BLaER1 (cell line): ENCODE measurements at regions not wholly inside any gene's neighbourhood (a gene's known extent, or its start where the extent isn't known, plus 50 kb on each side); places are given as distances from the start of the nearest gene placed in this dataset.

Source experiments
- H3K27ac ChIP-seq: shearing (Covaris generic); formaldehyde crosslinking; 2 replicates; pipeline ENCODE4 v1.8.1; 2022
- H3K27me3 ChIP-seq: shearing (Covaris generic); formaldehyde crosslinking; 2 replicates; pipeline ENCODE4 v1.8.1; 2022
- H3K36me3 ChIP-seq: shearing (Covaris generic); formaldehyde crosslinking; 2 replicates; pipeline ENCODE4 v1.8.1; 2022
- H3K4me1 ChIP-seq: shearing (Covaris generic); formaldehyde crosslinking; 2 replicates; pipeline ENCODE4 v1.8.1; 2022
- H3K4me2 ChIP-seq: shearing (Covaris generic); formaldehyde crosslinking; 2 replicates; pipeline ENCODE4 v1.8.1; 2022
- H3K4me3 ChIP-seq: shearing (Covaris generic); formaldehyde crosslinking; 2 replicates; pipeline ENCODE4 v1.8.1; 2022
- H3K9ac ChIP-seq: shearing (Covaris generic); formaldehyde crosslinking; 2 replicates; pipeline ENCODE4 v1.8.1; 2022
- H3K9me3 ChIP-seq: shearing (Covaris generic); formaldehyde crosslinking; 2 replicates; pipeline ENCODE4 v1.8.1; 2022
- H4K20me1 ChIP-seq: shearing (Covaris generic); formaldehyde crosslinking; 2 replicates; pipeline ENCODE4 v1.8.1; 2022
- Cebpa-rat ChIP-seq: shearing (Covaris generic); IDR thresholded peaks from 2 replicates; pipeline ENCODE4 v1.8.1; 2022

- Histone ChIP-seq H3K4me2 (no peak overlapping the region), H3K9ac (no peak overlapping the region), H3K4me3 (no peak overlapping the region), H3K27ac (no peak overlapping the region), H3K36me3 (no peaks in the 10 kb centered on the region), H4K20me1 (no peaks in the 10 kb centered on the region), H3K27me3 (no peaks in the 10 kb centered on the region), H3K9me3 (peaks cover 6% of the 10 kb centered on the region; the same call in 1 of the 2 replicates), H3K4me1 (peaks cover 55% of the 10 kb centered on the region)
- no peak for TF ChIP-seq Cebpa-rat
These were observed 208.7 kb upstream of the FMN2 start for GRCh38 chr1:239882967-239883366.

GRCh38 chr1:239884796-239885195 is 206.9 kb upstream of the FMN2 start:
- no peak overlapping the region for H3K27ac ChIP-seq
- H3K4me1 ChIP-seq: peaks cover 47% of the 10 kb centered on the region
- H3K4me2 ChIP-seq: peak overlapping the region; percentile 81; the same call in 1 of the 2 replicates
- TF ChIP-seq Cebpa-rat: no peak
- no peak overlapping the region for H3K9ac ChIP-seq
- H3K9me3 ChIP-seq: peaks cover 10% of the 10 kb centered on the region; the same call in 1 of the 2 replicates
- no peaks in the 10 kb centered on the region for H4K20me1 ChIP-seq
- no peaks in the 10 kb centered on the region for H3K27me3 ChIP-seq
- H3K36me3 ChIP-seq: no peaks in the 10 kb centered on the region
- no peak overlapping the region for H3K4me3 ChIP-seq

GRCh38 chr1:239886266-239886665 is 205.4 kb upstream of the FMN2 start:
- Histone ChIP-seq H3K9me3 (peaks cover 5% of the 10 kb centered on the region; the same call in 1 of the 2 replicates), H3K4me2 (peak overlapping the region; percentile 81), H3K4me3 (peak overlapping the region; percentile 36; the same call in 1 of the 2 replicates), H4K20me1 (no peaks in the 10 kb centered on the region), H3K4me1 (peaks cover 44% of the 10 kb centered on the region), H3K9ac (no peak overlapping the region), H3K36me3 (no peaks in the 10 kb centered on the region), H3K27ac (no peak overlapping the region), H3K27me3 (no peaks in the 10 kb centered on the region)
- TF ChIP-seq Cebpa-rat: no peak

GRCh38 chr1:239888639-239889038 is 203.0 kb upstream of the FMN2 start:
- H3K4me3 ChIP-seq: no peak overlapping the region
- no peak overlapping the region for H3K4me2 ChIP-seq
- H4K20me1 ChIP-seq: no peaks in the 10 kb centered on the region
- H3K9me3 ChIP-seq: peaks cover 5% of the 10 kb centered on the region; the same call in 1 of the 2 replicates
- no peak overlapping the region for H3K9ac ChIP-seq
- no peak for TF ChIP-seq Cebpa-rat
- no peaks in the 10 kb centered on the region for H3K36me3 ChIP-seq
- H3K4me1 ChIP-seq: peaks cover 40% of the 10 kb centered on the region
- no peaks in the 10 kb centered on the region for H3K27me3 ChIP-seq
- no peak overlapping the region for H3K27ac ChIP-seq

- H4K20me1 ChIP-seq: no peaks in the 10 kb centered on the region
- H3K9ac ChIP-seq: no peak overlapping the region
- no peak for TF ChIP-seq Cebpa-rat
- H3K27ac ChIP-seq: no peak overlapping the region
- no peak overlapping the region for H3K4me2 ChIP-seq
- H3K4me1 ChIP-seq: peaks cover 9% of the 10 kb centered on the region
- H3K4me3 ChIP-seq: no peak overlapping the region
- no peaks in the 10 kb centered on the region for H3K27me3 ChIP-seq
- H3K36me3 ChIP-seq: no peaks in the 10 kb centered on the region
- peaks cover 5% of the 10 kb centered on the region; the same call in 1 of the 2 replicates for H3K9me3 ChIP-seq
These were observed 199.9 kb upstream of the FMN2 start for GRCh38 chr1:239891621-239892358.

GRCh38 chr1:239892602-239893001 is 199.1 kb upstream of the FMN2 start:
- Histone ChIP-seq H3K4me3 (no peak overlapping the region), H3K36me3 (no peaks in the 10 kb centered on the region), H3K4me1 (peaks cover 6% of the 10 kb centered on the region), H3K4me2 (no peak overlapping the region), H3K9me3 (peaks cover 5% of the 10 kb centered on the region; the same call in 1 of the 2 replicates), H3K27ac (no peak overlapping the region), H4K20me1 (no peaks in the 10 kb centered on the region), H3K27me3 (no peaks in the 10 kb centered on the region), H3K9ac (no peak overlapping the region)
- TF ChIP-seq Cebpa-rat: no peak

GRCh38 chr1:239893127-239893731 is 198.5 kb upstream of the FMN2 start:
- H3K4me2 ChIP-seq: no peak overlapping the region
- no peak overlapping the region for H3K27ac ChIP-seq
- H4K20me1 ChIP-seq: no peaks in the 10 kb centered on the region
- peaks cover 2% of the 10 kb centered on the region; the same call in 1 of the 2 replicates for H3K9me3 ChIP-seq
- no peaks in the 10 kb centered on the region for H3K27me3 ChIP-seq
- peaks cover 10% of the 10 kb centered on the region for H3K4me1 ChIP-seq
- H3K9ac ChIP-seq: no peak overlapping the region
- no peak overlapping the region for H3K4me3 ChIP-seq
- H3K36me3 ChIP-seq: no peaks in the 10 kb centered on the region
- TF ChIP-seq Cebpa-rat: no peak

GRCh38 chr1:239896569-239896968 is 195.1 kb upstream of the FMN2 start:
- Histone ChIP-seq H3K4me1 (peaks cover 10% of the 10 kb centered on the region), H4K20me1 (no peaks in the 10 kb centered on the region), H3K36me3 (no peaks in the 10 kb centered on the region), H3K4me3 (no peak overlapping the region), H3K9ac (no peak overlapping the region), H3K27me3 (no peaks in the 10 kb centered on the region), H3K27ac (no peak overlapping the region), H3K9me3 (no peaks in the 10 kb centered on the region), H3K4me2 (no peak overlapping the region)
- TF ChIP-seq Cebpa-rat: no peak

- H3K4me3 ChIP-seq: no peak overlapping the region
- no peaks in the 10 kb centered on the region for H3K36me3 ChIP-seq
- H3K27ac ChIP-seq: no peak overlapping the region
- no peak overlapping the region for H3K9ac ChIP-seq
- no peak for TF ChIP-seq Cebpa-rat
- no peaks in the 10 kb centered on the region for H4K20me1 ChIP-seq
- H3K4me2 ChIP-seq: no peak overlapping the region
- peaks cover 10% of the 10 kb centered on the region for H3K4me1 ChIP-seq
- no peaks in the 10 kb centered on the region for H3K27me3 ChIP-seq
- no peaks in the 10 kb centered on the region for H3K9me3 ChIP-seq
These were observed 194.7 kb upstream of the FMN2 start for GRCh38 chr1:239896980-239897379.

- Histone ChIP-seq H4K20me1 (no peaks in the 10 kb centered on the region), H3K9ac (no peak overlapping the region), H3K27me3 (no peaks in the 10 kb centered on the region), H3K4me1 (peaks cover 10% of the 10 kb centered on the region), H3K4me2 (peak overlapping the region; percentile 22), H3K4me3 (no peak overlapping the region), H3K9me3 (no peaks in the 10 kb centered on the region), H3K27ac (no peak overlapping the region), H3K36me3 (no peaks in the 10 kb centered on the region)
- no peak for TF ChIP-seq Cebpa-rat
These were observed 194.2 kb upstream of the FMN2 start for GRCh38 chr1:239897458-239897857.
